ENCODE measurements at regions not wholly inside any gene's neighbourhood (a gene's known extent, or its start where the extent isn't known, plus 50 kb on each side); places are given as distances from the start of the nearest gene placed in this dataset.

GRCh38 chr5:166353580-166353979 lies 1937.9 kb upstream of the WWC1 start:
- no peak for DNase-seq (ENCODE audit: low spot score)
- no peak for TF ChIP-seq CTCF (IDR thresholded peaks at IDR 0.05; ENCODE audit: extremely low read depth, missing control alignments)

GRCh38 chr5:166354332-166354731 lies 1937.1 kb upstream of the WWC1 start:
- DNase-seq (ENCODE audit: low spot score): no peak
- no peak for TF ChIP-seq CTCF (IDR thresholded peaks at IDR 0.05; ENCODE audit: extremely low read depth, missing control alignments)

GRCh38 chr5:166356096-166356495 lies 1935.3 kb upstream of the WWC1 start:
- DNase-seq (ENCODE audit: low spot score): no peak
- no peak for TF ChIP-seq CTCF (IDR thresholded peaks at IDR 0.05; ENCODE audit: extremely low read depth, missing control alignments)

- no peak for TF ChIP-seq CTCF (IDR thresholded peaks at IDR 0.05; ENCODE audit: extremely low read depth, missing control alignments)
- no peak for DNase-seq (ENCODE audit: low spot score)
Observed at GRCh38 chr5:166358127-166358830, 1933.2 kb upstream of the WWC1 start.

- DNase-seq (ENCODE audit: low spot score): no peak
- no peak for TF ChIP-seq CTCF (IDR thresholded peaks at IDR 0.05; ENCODE audit: extremely low read depth, missing control alignments)
Observed at GRCh38 chr5:166363087-166363760, 1928.2 kb upstream of the WWC1 start.

- no peak for DNase-seq (ENCODE audit: low spot score)
- TF ChIP-seq CTCF (IDR thresholded peaks at IDR 0.05; ENCODE audit: extremely low read depth, missing control alignments): no peak
Observed at GRCh38 chr5:166365164-166365563, 1926.3 kb upstream of the WWC1 start.

GRCh38 chr5:166367391-166367790 lies 1924.1 kb upstream of the WWC1 start:
- DNase-seq (ENCODE audit: low spot score): no peak
- TF ChIP-seq CTCF (IDR thresholded peaks at IDR 0.05; ENCODE audit: extremely low read depth, missing control alignments): no peak
